ENCODE measurements at regions not wholly inside any gene's neighbourhood (a gene's known extent, or its start where the extent isn't known, plus 50 kb on each side); places are given as distances from the start of the nearest gene placed in this dataset.

- TF ChIP-seq CTCF (conservative IDR thresholded peaks at IDR 0.05 in 1 of 2, IDR thresholded peaks at IDR 0.05 in 1 of 2; ENCODE audit: extremely low read depth in 1 of 2, insufficient read depth in 1 of 2, low read depth in 1 of 2, low read length in 2 of 2) (no peak), EZH2 (IDR thresholded peaks at IDR 0.05; ENCODE audit: borderline replicate concordance, low read length) (no peak)
Observed at GRCh38 chr18:41073372-41073954, 881.6 kb upstream of the PIK3C3 start.
